ENCODE measurements at regions not wholly inside any gene's neighbourhood (a gene's known extent, or its start where the extent isn't known, plus 50 kb on each side); places are given as distances from the start of the nearest gene placed in this dataset.
A peak's percentile ranks its signal among the peaks of the same experiment; 100 is the strongest.
"Not testable (repeated sequence)": the region's sequence is repeated elsewhere in the genome, so short reads cannot be mapped to it uniquely, and the experiment has no call there.

- DNase-seq (ENCODE audit: low read depth in 2 of 2): no peak
These were observed 208.6 kb upstream of the SAMSN1 start for GRCh38 chr21:14754682-14755081.

- DNase-seq (ENCODE audit: low read depth in 2 of 2): no peak
These were observed 208.1 kb upstream of the SAMSN1 start for GRCh38 chr21:14754259-14754604.

- DNase-seq (ENCODE audit: low read depth in 2 of 2): no peak
These were observed 207.5 kb upstream of the SAMSN1 start for GRCh38 chr21:14753466-14754258.

- DNase-seq (ENCODE audit: low read depth in 2 of 2): no peak
These were observed 207.0 kb upstream of the SAMSN1 start for GRCh38 chr21:14753069-14753465.

- DNase-seq (ENCODE audit: low read depth in 2 of 2): no peak
These were observed 206.3 kb upstream of the SAMSN1 start for GRCh38 chr21:14752345-14752909.

GRCh38 chr21:14751602-14752344 is 205.7 kb upstream of the SAMSN1 start:
- no peak for DNase-seq (ENCODE audit: low read depth in 2 of 2)

- no peak for DNase-seq (ENCODE audit: low read depth in 2 of 2)
These were observed 204.9 kb upstream of the SAMSN1 start for GRCh38 chr21:14751011-14751410.

GRCh38 chr21:14750041-14750440 is 203.9 kb upstream of the SAMSN1 start:
- no peak for DNase-seq (ENCODE audit: low read depth in 2 of 2)

GRCh38 chr21:14748662-14749061 is 202.5 kb upstream of the SAMSN1 start:
- no peak for DNase-seq (ENCODE audit: low read depth in 2 of 2)

- no peak for DNase-seq (ENCODE audit: low read depth in 2 of 2)
These were observed 198.3 kb upstream of the SAMSN1 start for GRCh38 chr21:14744368-14744767.

GRCh38 chr21:14742119-14742518 is 196.0 kb upstream of the SAMSN1 start:
- DNase-seq (ENCODE audit: low read depth in 2 of 2): no peak

GRCh38 chr21:14741256-14741655 is 195.1 kb upstream of the SAMSN1 start:
- DNase-seq (ENCODE audit: low read depth in 2 of 2): no peak

- no peak for DNase-seq (ENCODE audit: low read depth in 2 of 2)
These were observed 194.6 kb upstream of the SAMSN1 start for GRCh38 chr21:14740692-14741091.

GRCh38 chr21:14740116-14740515 is 194.0 kb upstream of the SAMSN1 start:
- DNase-seq (ENCODE audit: low read depth in 2 of 2): no peak

- DNase-seq (ENCODE audit: low read depth in 2 of 2): no peak
These were observed 193.5 kb upstream of the SAMSN1 start for GRCh38 chr21:14739590-14739989.

GRCh38 chr21:14738576-14738975 is 192.5 kb upstream of the SAMSN1 start:
- not testable (repeated sequence) for DNase-seq (ENCODE audit: low read depth in 2 of 2)

- DNase-seq (ENCODE audit: low read depth in 2 of 2): peak; percentile 10 to 20
These were observed 191.8 kb upstream of the SAMSN1 start for GRCh38 chr21:14737922-14738321.

- DNase-seq (ENCODE audit: low read depth in 2 of 2): no peak
These were observed 191.2 kb upstream of the SAMSN1 start for GRCh38 chr21:14737284-14737691.

GRCh38 chr21:14736672-14737071 is 190.6 kb upstream of the SAMSN1 start:
- DNase-seq (ENCODE audit: low read depth in 2 of 2): no peak

- DNase-seq (ENCODE audit: low read depth in 2 of 2): no peak
These were observed 190.0 kb upstream of the SAMSN1 start for GRCh38 chr21:14736162-14736561.

GRCh38 chr21:14734833-14735232 is 188.7 kb upstream of the SAMSN1 start:
- no peak for DNase-seq (ENCODE audit: low read depth in 2 of 2)

- DNase-seq (ENCODE audit: low read depth in 2 of 2): no peak
These were observed 188.1 kb upstream of the SAMSN1 start for GRCh38 chr21:14734191-14734590.

- no peak for DNase-seq (ENCODE audit: low read depth in 2 of 2)
These were observed 179.1 kb upstream of the SAMSN1 start for GRCh38 chr21:14725219-14725618.

All from stimulated activated CD8-positive, alpha-beta memory T cell treated with anti-CD3 and anti-CD28 coated beads, Interleukin-7, amount 100 ng/mL, for 1 hour (primary cell).